Upper lobe of left lung (tissue), 6 donors: ENCODE measurements at regions not wholly inside any gene's neighbourhood (a gene's known extent, or its start where the extent isn't known, plus 50 kb on each side); places are given as distances from the start of the nearest gene placed in this dataset.

ENCODE experiments used
- ATAC-seq, 2 donors: fragments of 200-7000 bp; cut with Tn5 transposase; one replicate each; pipeline ENCODE4 v1.9.1; 2022; ENCODE audit warnings: mild to moderate bottlenecking in 2 of 2, moderate library complexity in 2 of 2; ENCODE audit not compliant: low FRiP score in 2 of 2
- DNase-seq, 2 donors: peaks; one replicate each; pipeline ENCODE4 v3.0.0-alpha.2; 2019 to 2020
- H3K27ac ChIP-seq, 4 donors: fragments of 200-600 bp; sonication (generic); one replicate each; pipeline ENCODE4 v1.5.1; 2016 to 2019
- H3K27me3 ChIP-seq, 4 donors: fragments of 200-600 bp; sonication (generic); one replicate each; pipeline ENCODE4 v1.5.1; 2017 to 2019
- H3K36me3 ChIP-seq, 4 donors: fragments of 200-600 bp; sonication (generic); one replicate each; pipeline ENCODE4 v1.5.1; 2016 to 2019
- H3K4me1 ChIP-seq, 4 donors: fragments of 200-600 bp; sonication (generic); one replicate each; pipeline ENCODE4 v1.5.1; 2018 to 2019
- H3K4me3 ChIP-seq, 4 donors: fragments of 200-600 bp; sonication (generic); one replicate each; pipeline ENCODE4 v1.5.1; 2017 to 2019; ENCODE audit warnings: mild to moderate bottlenecking in 2 of 4, moderate library complexity in 1 of 4
- H3K9me3 ChIP-seq, 4 donors: fragments of 200-600 bp; sonication (generic); one replicate each; pipeline ENCODE4 v1.5.1; 2018 to 2019
- EP300 ChIP-seq, 4 donors: sonication (generic); formaldehyde crosslinking; IDR thresholded peaks; one replicate each; pipeline ENCODE4 v1.5.1; 2017; ENCODE audit warnings: antibody characterized with exemption in 4 of 4, control low read depth in 2 of 4
- POLR2A ChIP-seq, 4 donors: fragments of 450-650 bp; IDR thresholded peaks; one replicate each; pipeline ENCODE4 v1.5.1; 2016 to 2017; ENCODE audit warnings: antibody characterized with exemption in 4 of 4, mild to moderate bottlenecking in 2 of 4
- POLR2AphosphoS5 ChIP-seq, 2 donors: sonication (generic); formaldehyde crosslinking; IDR thresholded peaks; one replicate each; pipeline ENCODE4 v1.5.1; 2017; ENCODE audit warnings: antibody characterized with exemption in 2 of 2
- WGBS, 2 donors: methylation state at CpG; one replicate each; pipeline ENCODE4 v1.1.5; 2017 to 2018; 5-methylcytosine and 5-hydroxymethylcytosine counted together
- TF ChIP-seq, protein P1 (sequence below), 6 experiments: fragments of 450-650 bp in 4 of 6; fragments of 200-600 bp in 2 of 6; sonication (generic) in 2 of 6; IDR thresholded peaks; one replicate each; pipeline ENCODE4 v1.5.1; 2016 to 2019; ENCODE audit warnings: antibody characterized with exemption in 6 of 6
- donor health status: DM: no; HTN: no; CAD: no; lungs with moderate emphysema.
- donor health status: DM: no; HTN: yes; CAD: no; lungs with severe emphysema.

GRCh38 chr6:11961923-11962322 lies 50.2 kb upstream of the HIVEP1 start:
- H3K27me3 ChIP-seq: no peaks in the 10 kb centered on the region
- DNase-seq (no peak), ATAC-seq (no peak)
- no peak overlapping the region for H3K4me3 ChIP-seq
- H3K4me1 ChIP-seq: no peaks in the 10 kb centered on the region
- H3K9me3 ChIP-seq: peaks cover 0 to 2% (median 0%) of the 10 kb centered on the region in 4 donors
- 87 to 95% methylated on average over 4 of the region's 4 CpGs for WGBS, 2 donors
- H3K36me3 ChIP-seq: no peaks in the 10 kb centered on the region
- H3K27ac ChIP-seq: no peak overlapping the region
- no peak for TF ChIP-seq EP300 (IDR thresholded peaks at IDR 0.05)
- no peak for TF ChIP-seq POLR2A (IDR thresholded peaks at IDR 0.05)
- TF ChIP-seq, protein P1, sequence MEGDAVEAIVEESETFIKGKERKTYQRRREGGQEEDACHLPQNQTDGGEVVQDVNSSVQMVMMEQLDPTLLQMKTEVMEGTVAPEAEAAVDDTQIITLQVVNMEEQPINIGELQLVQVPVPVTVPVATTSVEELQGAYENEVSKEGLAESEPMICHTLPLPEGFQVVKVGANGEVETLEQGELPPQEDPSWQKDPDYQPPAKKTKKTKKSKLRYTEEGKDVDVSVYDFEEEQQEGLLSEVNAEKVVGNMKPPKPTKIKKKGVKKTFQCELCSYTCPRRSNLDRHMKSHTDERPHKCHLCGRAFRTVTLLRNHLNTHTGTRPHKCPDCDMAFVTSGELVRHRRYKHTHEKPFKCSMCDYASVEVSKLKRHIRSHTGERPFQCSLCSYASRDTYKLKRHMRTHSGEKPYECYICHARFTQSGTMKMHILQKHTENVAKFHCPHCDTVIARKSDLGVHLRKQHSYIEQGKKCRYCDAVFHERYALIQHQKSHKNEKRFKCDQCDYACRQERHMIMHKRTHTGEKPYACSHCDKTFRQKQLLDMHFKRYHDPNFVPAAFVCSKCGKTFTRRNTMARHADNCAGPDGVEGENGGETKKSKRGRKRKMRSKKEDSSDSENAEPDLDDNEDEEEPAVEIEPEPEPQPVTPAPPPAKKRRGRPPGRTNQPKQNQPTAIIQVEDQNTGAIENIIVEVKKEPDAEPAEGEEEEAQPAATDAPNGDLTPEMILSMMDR (IDR thresholded peaks at IDR 0.05): no peak
- no peak for TF ChIP-seq POLR2AphosphoS5 (IDR thresholded peaks at IDR 0.05)

DNA sequence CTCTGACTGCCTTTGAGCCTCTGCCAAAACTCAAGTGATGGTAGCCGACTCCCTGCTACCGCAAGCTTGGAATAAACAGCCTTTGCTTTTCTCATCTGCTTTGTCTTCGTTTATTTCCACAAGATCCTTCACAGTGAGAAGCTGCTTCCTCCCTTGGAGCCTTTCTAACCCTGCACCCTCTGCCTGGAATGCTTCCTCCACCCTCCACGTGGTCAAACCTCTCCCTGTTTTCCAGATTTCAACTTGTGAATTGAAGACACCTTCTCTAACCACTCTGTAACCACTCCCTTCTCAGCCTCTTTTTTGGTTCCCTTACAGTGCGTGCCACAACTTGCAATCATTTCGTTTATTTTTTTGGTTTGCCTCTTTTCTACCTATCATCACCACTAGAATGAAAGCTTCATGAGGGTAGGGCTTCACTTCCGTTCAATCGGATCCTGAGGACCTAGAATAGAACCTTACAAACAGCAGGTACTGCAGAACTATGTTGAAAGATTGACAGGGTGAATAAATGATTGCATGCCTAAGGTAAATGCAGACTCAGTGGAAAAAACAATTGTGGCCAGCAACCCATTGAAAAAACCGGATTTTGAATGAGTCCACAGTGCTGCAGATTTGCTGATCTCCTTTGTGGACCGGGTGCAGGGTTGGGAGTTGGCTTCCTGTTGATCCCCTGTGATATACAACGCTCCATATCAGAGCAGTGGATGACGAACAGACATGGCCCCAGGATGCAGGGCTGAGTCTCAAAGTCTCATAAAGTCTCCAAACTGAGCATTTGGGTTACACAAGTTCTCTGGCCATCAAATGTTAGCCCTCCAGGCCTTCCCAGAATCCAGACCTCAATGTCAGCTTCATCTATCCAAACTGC lies 51.0 kb upstream of the HIVEP1 start:
- Histone ChIP-seq H3K4me1 (no peaks in the 10 kb centered on the region), H3K36me3 (no peaks in the 10 kb centered on the region), H3K9me3 (peaks cover 0 to 5% (median 0%) of the 10 kb centered on the region in 4 donors), H3K27ac (no peak overlapping the region), H3K27me3 (no peaks in the 10 kb centered on the region), H3K4me3 (no peak overlapping the region)
- TF ChIP-seq EP300 (IDR thresholded peaks at IDR 0.05): no peak
- TF ChIP-seq, protein P1 (IDR thresholded peaks at IDR 0.05): no peak
- 67 to 74% methylated on average over 12 of the region's 12 CpGs for WGBS, 2 donors
- no peak for ATAC-seq
- DNase-seq: no peak

- 74 to 76% methylated on average over 3 of the region's 3 CpGs for WGBS, 2 donors
These were observed 55.3 kb upstream of the HIVEP1 start for GRCh38 chr6:11956781-11957180.

DNA sequence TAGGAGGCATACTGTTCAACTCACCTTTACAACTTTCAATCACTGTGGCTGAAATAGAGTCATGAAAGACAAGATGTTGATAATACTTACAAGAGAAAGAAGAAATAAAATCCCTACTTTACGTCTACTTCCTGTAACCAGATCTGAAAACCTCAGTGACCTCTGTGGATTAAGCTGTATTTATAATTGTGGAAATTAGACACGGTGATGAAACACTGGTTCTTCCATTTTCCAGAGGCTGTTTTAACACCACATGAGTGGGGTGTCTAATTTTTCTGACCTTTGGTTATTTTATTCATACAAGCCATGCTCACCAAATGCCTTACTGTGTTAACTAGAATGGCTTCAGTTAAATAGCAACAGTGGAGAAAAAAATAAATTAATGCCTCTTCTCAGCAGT lies 58.5 kb upstream of the HIVEP1 start:
- Histone ChIP-seq H3K36me3 (no peaks in the 10 kb centered on the region), H3K27me3 (no peaks in the 10 kb centered on the region), H3K27ac (no peak overlapping the region), H3K9me3 (peaks cover 0 to 5% (median 0%) of the 10 kb centered on the region in 4 donors), H3K4me1 (peaks cover 0 to 6% (median 0%) of the 10 kb centered on the region in 4 donors), H3K4me3 (no peak overlapping the region)
- ATAC-seq (no peak), DNase-seq (no peak)
- WGBS, 2 donors: 76 to 78% methylated on average over 2 of the region's 2 CpGs
- TF ChIP-seq POLR2A (IDR thresholded peaks at IDR 0.05): no peak
- TF ChIP-seq, protein P1 (IDR thresholded peaks at IDR 0.05): no peak
- TF ChIP-seq POLR2AphosphoS5 (IDR thresholded peaks at IDR 0.05): no peak
- TF ChIP-seq EP300 (IDR thresholded peaks at IDR 0.05): no peak

More at GRCh38 chr6:11956781-11957180, 55.3 kb upstream of the HIVEP1 start:
- Histone ChIP-seq H3K4me1 (no peaks in the 10 kb centered on the region), H3K36me3 (no peaks in the 10 kb centered on the region), H3K9me3 (peaks cover 0 to 5% (median 0%) of the 10 kb centered on the region in 4 donors), H3K27me3 (no peaks in the 10 kb centered on the region), H3K27ac (no peak overlapping the region), H3K4me3 (no peak overlapping the region)
- DNase-seq (no peak), ATAC-seq (no peak)
- no peak for TF ChIP-seq POLR2A (IDR thresholded peaks at IDR 0.05)
- TF ChIP-seq, protein P1 (IDR thresholded peaks at IDR 0.05): no peak
- no peak for TF ChIP-seq EP300 (IDR thresholded peaks at IDR 0.05)
- TF ChIP-seq POLR2AphosphoS5 (IDR thresholded peaks at IDR 0.05): no peak

GRCh38 chr6:11952316-11952715 lies 59.8 kb upstream of the HIVEP1 start:
- DNase-seq (no peak), ATAC-seq (no peak)
- Histone ChIP-seq H3K4me3 (no peak overlapping the region), H3K27me3 (no peaks in the 10 kb centered on the region), H3K36me3 (no peaks in the 10 kb centered on the region), H3K4me1 (peaks cover 0 to 6% (median 0%) of the 10 kb centered on the region in 4 donors), H3K9me3 (peaks cover 0 to 5% (median 0%) of the 10 kb centered on the region in 4 donors), H3K27ac (no peak overlapping the region)
- 90 to 91% methylated on average over 2 of the region's 2 CpGs for WGBS, 2 donors
- TF ChIP-seq POLR2A (IDR thresholded peaks at IDR 0.05) (no peak), POLR2AphosphoS5 (IDR thresholded peaks at IDR 0.05) (no peak), EP300 (IDR thresholded peaks at IDR 0.05) (no peak)
- TF ChIP-seq, protein P1 (IDR thresholded peaks at IDR 0.05): no peak
